SK-N-SH treated with all-trans-retinoic acid at 6 μM for 48 hours (cell line): ENCODE measurements at regions not wholly inside any gene's neighbourhood (a gene's known extent, or its start where the extent isn't known, plus 50 kb on each side); places are given as distances from the start of the nearest gene placed in this dataset.

ENCODE experiments used
- ATAC-seq: fragments of 200-7000 bp; cut with Tn5 transposase; 3 replicates; pipeline ENCODE4 v1.9.1; 2020; ENCODE audit warnings: mild to moderate bottlenecking, moderate library complexity
- ARNTL ChIP-seq: fragments of 450-650 bp; formaldehyde crosslinking; IDR thresholded peaks from 2 replicates; pipeline ENCODE4 v1.5.0; 2020; ENCODE audit warnings: low read depth, mild to moderate bottlenecking, moderate library complexity, borderline replicate concordance
- BACH2 ChIP-seq: fragments of 250-450 bp; sonication (Bioruptor Pico); IDR thresholded peaks from 2 replicates; pipeline ENCODE4 v1.9.0; 2021; ENCODE audit warnings: mild to moderate bottlenecking, borderline replicate concordance
- CREB5 ChIP-seq: fragments of 250-450 bp; sonication (Bioruptor Pico); IDR thresholded peaks from 2 replicates; pipeline ENCODE4 v1.5.1; 2020; ENCODE audit warnings: low read depth, mild to moderate bottlenecking, moderate library complexity
- CSDC2 ChIP-seq: fragments of 250-450 bp; sonication (Bioruptor Pico); IDR thresholded peaks from 2 replicates; pipeline ENCODE4 v1.5.0; 2020; ENCODE audit warnings: mild to moderate bottlenecking, moderate library complexity
- CSRNP3 ChIP-seq: fragments of 250-450 bp; sonication (Bioruptor Pico); IDR thresholded peaks from 2 replicates; pipeline ENCODE4 v1.5.1; 2021; ENCODE audit warnings: mild to moderate bottlenecking, moderate library complexity
- ESRRG ChIP-seq: fragments of 250-450 bp; sonication (Bioruptor Pico); IDR thresholded peaks from 2 replicates; pipeline ENCODE4 v1.6.1; 2021; ENCODE audit warnings: mild to moderate bottlenecking
- GLIS3 ChIP-seq: fragments of 250-450 bp; sonication (Bioruptor Pico); IDR thresholded peaks from 2 replicates; pipeline ENCODE4 v1.5.0; 2020; ENCODE audit warnings: mild to moderate bottlenecking, moderate library complexity
- ISL1 ChIP-seq: fragments of 250-450 bp; sonication (Bioruptor Pico); IDR thresholded peaks from 2 replicates; pipeline ENCODE4 v2.1.2; 2022; ENCODE audit warnings: mild to moderate bottlenecking, moderate library complexity
- POU6F1 ChIP-seq: fragments of 250-450 bp; sonication (Bioruptor Pico); IDR thresholded peaks from 2 replicates; pipeline ENCODE4 v1.8.0; 2021; ENCODE audit warnings: low read depth, mild to moderate bottlenecking, moderate library complexity, borderline replicate concordance
- PPARA ChIP-seq: fragments of 250-450 bp; sonication (Bioruptor Pico); IDR thresholded peaks from 2 replicates; pipeline ENCODE4 v1.5.0; 2020; ENCODE audit warnings: mild to moderate bottlenecking, borderline replicate concordance
- RARB ChIP-seq: fragments of 250-450 bp; sonication (Bioruptor Pico); IDR thresholded peaks from 2 replicates; pipeline ENCODE4 v1.8.0; 2021; ENCODE audit warnings: mild to moderate bottlenecking, moderate library complexity
- SNAI2 ChIP-seq: fragments of 250-450 bp; sonication (Bioruptor Pico); IDR thresholded peaks from 2 replicates; pipeline ENCODE4 v1.5.0; 2020; ENCODE audit warnings: mild to moderate bottlenecking, moderate library complexity
- TCF4 ChIP-seq: fragments of 250-450 bp; sonication (Bioruptor Pico); IDR thresholded peaks from 2 replicates; pipeline ENCODE4 v1.8.0; 2021; ENCODE audit warnings: mild to moderate bottlenecking, moderate library complexity, borderline replicate concordance
- TOX ChIP-seq: fragments of 250-450 bp; sonication (Bioruptor Pico); IDR thresholded peaks from 2 replicates; pipeline ENCODE4 v1.8.0; 2021; ENCODE audit warnings: mild to moderate bottlenecking, moderate library complexity, borderline replicate concordance
- TSHZ2 ChIP-seq: fragments of 250-450 bp; sonication (Bioruptor Pico); IDR thresholded peaks from 2 replicates; pipeline ENCODE4 v1.5.0; 2020; ENCODE audit warnings: mild to moderate bottlenecking, moderate library complexity
- ZC3H10 ChIP-seq: fragments of 250-450 bp; sonication (Bioruptor Pico); IDR thresholded peaks from 2 replicates; pipeline ENCODE4 v1.5.1; 2021; ENCODE audit warnings: mild to moderate bottlenecking, moderate library complexity
- ZFP3 ChIP-seq: fragments of 250-450 bp; sonication (Bioruptor Pico); IDR thresholded peaks from 2 replicates; pipeline ENCODE4 v1.5.0; 2020; ENCODE audit warnings: mild to moderate bottlenecking, moderate library complexity
- ZFP30 ChIP-seq: fragments of 450-650 bp; formaldehyde crosslinking; IDR thresholded peaks from 2 replicates; pipeline ENCODE4 v1.5.0; 2022; ENCODE audit warnings: mild to moderate bottlenecking, moderate library complexity
- ZNF565 ChIP-seq: fragments of 450-650 bp; formaldehyde crosslinking; conservative IDR thresholded peaks from 2 replicates; pipeline ENCODE4 v1.5.0; 2020; ENCODE audit warnings: low read depth, mild to moderate bottlenecking, moderate library complexity
- ZNF70 ChIP-seq: fragments of 450-650 bp; formaldehyde crosslinking; IDR thresholded peaks from 2 replicates; pipeline ENCODE4 v1.5.0; 2020; ENCODE audit warnings: mild to moderate bottlenecking, moderate library complexity
- ZNF8 ChIP-seq: fragments of 450-650 bp; formaldehyde crosslinking; IDR thresholded peaks from 2 replicates; pipeline ENCODE4 v1.5.0; 2020; ENCODE audit warnings: mild to moderate bottlenecking, moderate library complexity

- TF ChIP-seq TOX (CRISPR knock-in tag): no peak
- no peak for TF ChIP-seq ISL1 (CRISPR knock-in tag)
- no peak for ATAC-seq
Measured at GRCh38 chr16:19967963-19968362, 83.3 kb upstream of the GPRC5B start.

GRCh38 chr16:19967561-19967960 lies 82.9 kb upstream of the GPRC5B start:
- ATAC-seq: no peak
- no peak for TF ChIP-seq CREB5
- no peak for TF ChIP-seq ARNTL (CRISPR knock-in tag)
- no peak for TF ChIP-seq SNAI2
- no peak for TF ChIP-seq BACH2 (CRISPR knock-in tag)
- no peak for TF ChIP-seq CSRNP3 (CRISPR knock-in tag)
- TF ChIP-seq RARB (CRISPR knock-in tag): no peak
- TF ChIP-seq ZNF8 (CRISPR knock-in tag): no peak
- TF ChIP-seq PPARA: no peak

GRCh38 chr16:19963301-19963700 lies 78.7 kb upstream of the GPRC5B start:
- TF ChIP-seq ISL1 (CRISPR knock-in tag) (no peak), SNAI2 (no peak), TOX (CRISPR knock-in tag) (no peak), ZC3H10 (CRISPR knock-in tag) (no peak), POU6F1 (CRISPR knock-in tag) (no peak), CSRNP3 (CRISPR knock-in tag) (no peak), ESRRG (CRISPR knock-in tag) (no peak), TCF4 (CRISPR knock-in tag) (no peak), ARNTL (CRISPR knock-in tag) (no peak), ZNF70 (CRISPR knock-in tag) (no peak), RARB (CRISPR knock-in tag) (no peak), TSHZ2 (CRISPR knock-in tag) (no peak)
- TF ChIP-seq, all 23 proteins: peak for 0
- ATAC-seq: no peak

- no peak for ATAC-seq
- no peak for TF ChIP-seq ZC3H10 (CRISPR knock-in tag)
- TF ChIP-seq ISL1 (CRISPR knock-in tag): no peak
- TF ChIP-seq CSDC2 (CRISPR knock-in tag): no peak
- TF ChIP-seq BACH2 (CRISPR knock-in tag): no peak
- TF ChIP-seq RARB (CRISPR knock-in tag): no peak
- no peak for TF ChIP-seq PPARA
- TF ChIP-seq CREB5: no peak
- no peak for TF ChIP-seq ZFP3 (CRISPR knock-in tag)
- no peak for TF ChIP-seq ZNF565
- TF ChIP-seq TCF4 (CRISPR knock-in tag): no peak
- no peak for TF ChIP-seq TSHZ2 (CRISPR knock-in tag)
- TF ChIP-seq CSRNP3 (CRISPR knock-in tag): no peak
- TF ChIP-seq GLIS3: no peak
- no peak for TF ChIP-seq ZFP30
Measured at GRCh38 chr16:19960183-19960582, 75.5 kb upstream of the GPRC5B start.
